MM.1S (cell line): ENCODE measurements at regions not wholly inside any gene's neighbourhood (a gene's known extent, or its start where the extent isn't known, plus 50 kb on each side); places are given as distances from the start of the nearest gene placed in this dataset.

ENCODE experiments used
- DNase-seq: peaks from one replicate; pipeline ENCODE4 v3.0.0-alpha.2; 2015
- H2AFZ ChIP-seq: fragments of 300-600 bp; sonication (generic); 2 replicates; pipeline ENCODE4 v1.6.0; 2016; ENCODE audit warnings: antibody characterized with exemption, low read length
- H3F3A ChIP-seq: fragments of 300-600 bp; sonication (generic); 2 replicates; pipeline ENCODE4 v1.6.1; 2016; ENCODE audit warnings: mild to moderate bottlenecking, antibody characterized with exemption, low read length, moderate library complexity, mixed read lengths; ENCODE audit not compliant: insufficient read depth
- H3K27ac ChIP-seq: fragments of 300-600 bp; sonication (generic); 2 replicates; pipeline ENCODE4 v1.5.1; 2016; ENCODE audit warnings: mild to moderate bottlenecking, low read length
- H3K27me3 ChIP-seq: fragments of 300-600 bp; sonication (generic); replicated peaks from 2 replicates; pipeline ENCODE4 v1.6.0; 2016; ENCODE audit warnings: low read length; ENCODE audit not compliant: insufficient read depth
- H3K36me3 ChIP-seq: fragments of 300-600 bp; sonication (generic); replicated peaks from 2 replicates; pipeline ENCODE4 v1.6.1; 2016; ENCODE audit warnings: mild to moderate bottlenecking, low read length, mixed read lengths; ENCODE audit not compliant: insufficient read depth
- H3K4me1 ChIP-seq: fragments of 300-600 bp; sonication (generic); 2 replicates; pipeline ENCODE4 v1.6.1; 2016; ENCODE audit warnings: low read length, mixed read lengths
- H3K4me2 ChIP-seq: fragments of 300-600 bp; sonication (generic); 2 replicates; pipeline ENCODE4 v1.6.0; 2016; ENCODE audit warnings: low read depth, low read length
- H3K4me3 ChIP-seq: fragments of 300-600 bp; sonication (generic); 2 replicates; pipeline ENCODE4 v1.5.1; 2016; ENCODE audit warnings: low read length, mixed read lengths
- H3K79me2 ChIP-seq: fragments of 300-600 bp; sonication (generic); 2 replicates; pipeline ENCODE4 v1.6.1; 2016; ENCODE audit warnings: mixed run types, low read length, mixed read lengths
- H3K9ac ChIP-seq: fragments of 300-600 bp; sonication (generic); 2 replicates; pipeline ENCODE4 v1.6.1; 2016; ENCODE audit warnings: low read length, mixed read lengths
- H3K9me2 ChIP-seq: fragments of 300-600 bp; sonication (generic); replicated peaks from 2 replicates; pipeline ENCODE4 v1.6.1; 2016; ENCODE audit warnings: mild to moderate bottlenecking, low read length, mixed read lengths; ENCODE audit not compliant: insufficient read depth
- H3K9me3 ChIP-seq: fragments of 300-600 bp; sonication (generic); replicated peaks from 2 replicates; pipeline ENCODE4 v1.6.1; 2016; ENCODE audit warnings: mild to moderate bottlenecking, low read length, mixed read lengths; ENCODE audit not compliant: insufficient read depth
- H4K20me1 ChIP-seq: fragments of 300-600 bp; sonication (generic); 2 replicates; pipeline ENCODE4 v1.6.1; 2016; ENCODE audit warnings: mild to moderate bottlenecking, low read length, moderate library complexity, mixed read lengths; ENCODE audit not compliant: insufficient read depth
- EZH2 ChIP-seq: fragments of 300-600 bp; sonication (generic); optimal IDR thresholded peaks from 2 replicates; pipeline ENCODE3; 2017; ENCODE audit warnings: low read depth, mild to moderate bottlenecking, antibody characterized with exemption, low read length, mixed read lengths
- EZH2phosphoT487 ChIP-seq: fragments of 300-600 bp; sonication (generic); IDR thresholded peaks from 2 replicates; pipeline ENCODE4 v1.6.1; 2018; ENCODE audit warnings: antibody characterized with exemption, low read length
- TF ChIP-seq, protein P1 (sequence below): fragments of 300-600 bp; sonication (generic); IDR thresholded peaks from 2 replicates; pipeline ENCODE4 v1.5.1; 2016; ENCODE audit warnings: antibody characterized with exemption, low read length, mixed read lengths

DNA sequence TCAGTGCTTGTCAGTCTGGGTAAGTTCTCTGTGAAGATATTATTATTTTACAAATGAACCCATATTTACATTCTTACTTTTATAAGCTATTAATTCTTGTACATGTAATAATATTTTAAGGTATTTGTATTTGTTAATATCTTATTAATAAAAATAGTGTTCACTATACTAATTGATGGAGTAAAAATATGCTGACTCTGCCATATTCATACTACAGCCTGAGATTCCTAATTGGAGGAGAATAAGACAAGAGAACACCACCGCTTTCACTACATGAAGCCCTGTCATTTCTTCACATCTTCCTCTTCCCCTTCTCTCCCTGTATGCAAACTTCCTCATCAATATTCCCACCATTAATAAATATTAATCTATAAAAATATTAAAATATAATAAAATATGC lies 167.6 kb upstream of the TUSC1 start:
- Histone ChIP-seq H3K36me3 (no peaks in the 10 kb centered on the region), H3K27ac (no peak overlapping the region), H3K4me3 (no peak overlapping the region), H4K20me1 (no peaks in the 10 kb centered on the region), H3K9ac (no peak overlapping the region), H3K27me3 (no peaks in the 10 kb centered on the region), H3K9me3 (no peaks in the 10 kb centered on the region), H3K4me1 (no peaks in the 10 kb centered on the region), H2AFZ (no peak overlapping the region), H3F3A (no peaks in the 10 kb centered on the region), H3K9me2 (no peaks in the 10 kb centered on the region), H3K4me2 (no peak overlapping the region), H3K79me2 (no peaks in the 10 kb centered on the region)
- DNase-seq = no peak
- no peak for TF ChIP-seq EZH2
- no peak for TF ChIP-seq EZH2phosphoT487
- TF ChIP-seq, protein P1, sequence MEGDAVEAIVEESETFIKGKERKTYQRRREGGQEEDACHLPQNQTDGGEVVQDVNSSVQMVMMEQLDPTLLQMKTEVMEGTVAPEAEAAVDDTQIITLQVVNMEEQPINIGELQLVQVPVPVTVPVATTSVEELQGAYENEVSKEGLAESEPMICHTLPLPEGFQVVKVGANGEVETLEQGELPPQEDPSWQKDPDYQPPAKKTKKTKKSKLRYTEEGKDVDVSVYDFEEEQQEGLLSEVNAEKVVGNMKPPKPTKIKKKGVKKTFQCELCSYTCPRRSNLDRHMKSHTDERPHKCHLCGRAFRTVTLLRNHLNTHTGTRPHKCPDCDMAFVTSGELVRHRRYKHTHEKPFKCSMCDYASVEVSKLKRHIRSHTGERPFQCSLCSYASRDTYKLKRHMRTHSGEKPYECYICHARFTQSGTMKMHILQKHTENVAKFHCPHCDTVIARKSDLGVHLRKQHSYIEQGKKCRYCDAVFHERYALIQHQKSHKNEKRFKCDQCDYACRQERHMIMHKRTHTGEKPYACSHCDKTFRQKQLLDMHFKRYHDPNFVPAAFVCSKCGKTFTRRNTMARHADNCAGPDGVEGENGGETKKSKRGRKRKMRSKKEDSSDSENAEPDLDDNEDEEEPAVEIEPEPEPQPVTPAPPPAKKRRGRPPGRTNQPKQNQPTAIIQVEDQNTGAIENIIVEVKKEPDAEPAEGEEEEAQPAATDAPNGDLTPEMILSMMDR = no peak

DNA sequence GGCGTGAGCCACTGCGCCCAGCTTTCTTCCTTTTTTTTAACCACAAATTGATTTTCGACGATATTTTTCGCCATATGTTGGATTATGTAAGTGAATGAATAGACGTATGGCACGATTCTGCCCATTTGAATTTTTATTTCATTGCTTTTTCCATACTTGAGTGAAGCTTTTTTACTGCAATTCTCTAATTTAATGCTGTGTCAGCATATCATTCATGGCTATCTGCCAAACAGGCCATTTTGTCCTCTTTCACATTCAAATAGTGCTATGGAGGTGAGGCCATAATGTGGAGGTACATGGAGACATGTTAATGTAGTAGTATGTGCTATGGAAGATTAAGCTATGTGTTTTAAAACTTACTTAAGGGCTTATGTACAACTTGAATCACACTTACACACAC lies 152.1 kb upstream of the TUSC1 start:
- H3K4me3 ChIP-seq = no peak overlapping the region
- no peaks in the 10 kb centered on the region for H3F3A ChIP-seq
- no peak overlapping the region for H2AFZ ChIP-seq
- H3K9me3 ChIP-seq = no peaks in the 10 kb centered on the region
- no peaks in the 10 kb centered on the region for H3K9me2 ChIP-seq
- no peaks in the 10 kb centered on the region for H3K4me1 ChIP-seq
- no peaks in the 10 kb centered on the region for H3K79me2 ChIP-seq
- no peak overlapping the region for H3K4me2 ChIP-seq
- H3K9ac ChIP-seq = no peak overlapping the region
- no peaks in the 10 kb centered on the region for H4K20me1 ChIP-seq
- TF ChIP-seq EZH2 (no peak), EZH2phosphoT487 (no peak)
- TF ChIP-seq, protein P1 = no peak
- H3K27ac ChIP-seq = no peak overlapping the region
- no peaks in the 10 kb centered on the region for H3K36me3 ChIP-seq
- no peak for DNase-seq
- no peaks in the 10 kb centered on the region for H3K27me3 ChIP-seq

DNA sequence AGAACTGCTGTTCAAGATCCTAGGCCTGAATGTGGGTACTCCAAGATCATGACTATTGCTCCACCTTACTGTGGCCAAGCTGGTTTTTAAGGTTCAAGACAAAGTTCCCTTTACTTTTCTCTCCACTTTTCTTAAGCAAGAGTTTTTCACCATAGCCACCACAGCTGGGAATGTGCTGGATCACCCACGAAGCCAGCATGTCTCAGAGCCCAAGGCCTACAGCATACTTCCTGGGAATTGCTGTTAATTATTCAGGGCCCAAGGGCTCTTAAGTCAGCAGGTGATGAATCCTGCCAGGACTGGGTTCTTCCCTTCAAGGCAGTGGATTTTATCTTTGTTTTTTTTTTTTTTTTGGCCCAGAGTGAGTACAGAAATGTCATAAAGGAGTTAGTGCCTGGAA lies 149.4 kb upstream of the TUSC1 start:
- no peak overlapping the region for H2AFZ ChIP-seq
- H4K20me1 ChIP-seq = no peaks in the 10 kb centered on the region
- H3F3A ChIP-seq = no peaks in the 10 kb centered on the region
- no peaks in the 10 kb centered on the region for H3K79me2 ChIP-seq
- no peaks in the 10 kb centered on the region for H3K36me3 ChIP-seq
- H3K9ac ChIP-seq = no peak overlapping the region
- no peaks in the 10 kb centered on the region for H3K27me3 ChIP-seq
- H3K9me2 ChIP-seq = no peaks in the 10 kb centered on the region
- no peak overlapping the region for H3K4me2 ChIP-seq
- TF ChIP-seq, protein P1 = no peak
- TF ChIP-seq EZH2 (no peak), EZH2phosphoT487 (no peak)
- no peaks in the 10 kb centered on the region for H3K4me1 ChIP-seq
- DNase-seq = no peak
- H3K4me3 ChIP-seq = no peak overlapping the region
- H3K9me3 ChIP-seq = no peaks in the 10 kb centered on the region
- H3K27ac ChIP-seq = no peak overlapping the region

DNA sequence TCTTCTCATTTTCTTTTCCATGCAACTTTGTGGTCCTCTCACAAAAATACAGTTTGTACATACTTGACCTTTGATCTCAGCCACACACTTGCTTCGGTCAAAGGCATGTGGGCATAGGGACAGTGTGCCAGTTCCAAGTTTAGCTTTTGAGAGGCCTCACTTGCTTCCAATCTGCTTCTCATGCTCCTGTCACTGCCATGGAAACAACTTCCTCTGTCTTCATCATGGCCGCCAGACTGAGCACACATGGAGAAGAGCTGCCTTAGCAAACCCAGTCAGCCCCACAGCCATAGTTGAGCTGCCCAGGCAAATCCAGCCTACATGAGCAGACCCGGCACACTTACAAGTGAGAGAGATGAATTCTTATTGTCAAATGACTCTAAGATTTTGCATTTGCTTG lies 138.2 kb upstream of the TUSC1 start:
- no peaks in the 10 kb centered on the region for H3K27me3 ChIP-seq
- H3K79me2 ChIP-seq = no peaks in the 10 kb centered on the region
- no peaks in the 10 kb centered on the region for H3K9me3 ChIP-seq
- no peak for TF ChIP-seq EZH2
- no peak for TF ChIP-seq EZH2phosphoT487
- TF ChIP-seq, protein P1 = no peak
- no peak overlapping the region for H3K9ac ChIP-seq
- H2AFZ ChIP-seq = no peak overlapping the region
- no peaks in the 10 kb centered on the region for H3K9me2 ChIP-seq
- H3F3A ChIP-seq = no peaks in the 10 kb centered on the region
- no peaks in the 10 kb centered on the region for H4K20me1 ChIP-seq
- no peaks in the 10 kb centered on the region for H3K4me1 ChIP-seq
- no peak for DNase-seq
- no peak overlapping the region for H3K27ac ChIP-seq
- no peaks in the 10 kb centered on the region for H3K36me3 ChIP-seq
- H3K4me3 ChIP-seq = no peak overlapping the region
- H3K4me2 ChIP-seq = no peak overlapping the region
